MV-4-11 (cell line): ENCODE measurements at regions not wholly inside any gene's neighbourhood (a gene's known extent, or its start where the extent isn't known, plus 50 kb on each side); places are given as distances from the start of the nearest gene placed in this dataset.
"Not testable (repeated sequence)": the region's sequence is repeated elsewhere in the genome, so short reads cannot be mapped to it uniquely, and the experiment has no call there.

ENCODE experiments used
- DNase-seq: peaks from one replicate; lab custom pipeline; 2025; lab: John Stamatoyannopoulos, UW

GRCh38 chr14:106201376-106201775, 675.0 kb downstream of the TMEM121 start:
- DNase-seq, result no peak

GRCh38 chr14:106203438-106203837, 677.1 kb downstream of the TMEM121 start:
- DNase-seq, result no peak

- no peak for DNase-seq
Measured at GRCh38 chr14:106204063-106204462, 677.7 kb downstream of the TMEM121 start.

GRCh38 chr14:106207316-106207715, 680.9 kb downstream of the TMEM121 start:
- no peak for DNase-seq

GRCh38 chr14:106208794-106209193, 682.4 kb downstream of the TMEM121 start:
- DNase-seq, result no peak

- DNase-seq, result no peak
Measured at GRCh38 chr14:106209755-106210154, 683.4 kb downstream of the TMEM121 start.

- DNase-seq, result no peak
Measured at GRCh38 chr14:106210650-106211049, 684.3 kb downstream of the TMEM121 start.

GRCh38 chr14:106211334-106211900, 685.0 kb downstream of the TMEM121 start:
- no peak for DNase-seq

- DNase-seq, result no peak
Measured at GRCh38 chr14:106215229-106215628, 688.8 kb downstream of the TMEM121 start.

GRCh38 chr14:106216679-106217078, 690.3 kb downstream of the TMEM121 start:
- DNase-seq, result no peak

GRCh38 chr14:106218174-106218573, 691.8 kb downstream of the TMEM121 start:
- DNase-seq, result no peak

GRCh38 chr14:106222311-106222710, 695.9 kb downstream of the TMEM121 start:
- DNase-seq, result no peak

GRCh38 chr14:106222731-106223130, 696.3 kb downstream of the TMEM121 start:
- peak; percentile 17 for DNase-seq

GRCh38 chr14:106227793-106228192, 701.4 kb downstream of the TMEM121 start:
- DNase-seq, result no peak

- DNase-seq, result no peak
Measured at GRCh38 chr14:106228541-106229158, 702.3 kb downstream of the TMEM121 start.

GRCh38 chr14:106230071-106230470, 703.7 kb downstream of the TMEM121 start:
- no peak for DNase-seq

- not testable (repeated sequence) for DNase-seq
Measured at GRCh38 chr14:106233191-106233590, 706.8 kb downstream of the TMEM121 start.

- not testable (repeated sequence) for DNase-seq
Measured at GRCh38 chr14:106234525-106235254, 708.3 kb downstream of the TMEM121 start.

GRCh38 chr14:106235356-106236159, 709.2 kb downstream of the TMEM121 start:
- no peak for DNase-seq

- DNase-seq, result no peak
Measured at GRCh38 chr14:106248321-106249192, 722.2 kb downstream of the TMEM121 start.

- DNase-seq, result not testable (repeated sequence)
Measured at GRCh38 chr14:106253995-106254394, 727.6 kb downstream of the TMEM121 start.
